SIG-M5 treated with dmso at 0.1 percent for 504 hours (cell line): ENCODE measurements at regions not wholly inside any gene's neighbourhood (a gene's known extent, or its start where the extent isn't known, plus 50 kb on each side); places are given as distances from the start of the nearest gene placed in this dataset.

Experiments
- DNase-seq: peaks from one replicate; lab custom pipeline; 2025; ENCODE audit not compliant: unreplicated experiment; lab: John Stamatoyannopoulos, UW

DNA sequence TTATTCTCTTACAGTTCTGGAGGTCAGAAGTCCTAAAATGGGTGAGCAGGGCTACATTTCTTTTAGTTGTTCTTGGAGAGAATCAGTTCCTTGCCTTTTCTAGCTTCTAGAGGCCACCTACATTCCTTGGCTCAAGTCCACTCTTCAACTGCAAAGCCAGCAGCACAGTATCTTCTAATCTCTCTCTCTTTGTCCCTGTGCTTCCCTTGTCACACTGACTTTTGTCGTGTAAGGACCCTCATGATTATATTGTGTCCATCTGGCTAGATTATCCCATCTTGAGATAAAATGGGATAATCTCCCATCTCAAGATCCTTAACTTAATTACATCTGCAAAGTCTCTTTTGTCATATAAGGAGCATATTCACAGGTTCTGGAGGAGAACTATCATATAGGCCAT lies 359.0 kb downstream of the ADRA2A start:
- DNase-seq, result no peak

DNA sequence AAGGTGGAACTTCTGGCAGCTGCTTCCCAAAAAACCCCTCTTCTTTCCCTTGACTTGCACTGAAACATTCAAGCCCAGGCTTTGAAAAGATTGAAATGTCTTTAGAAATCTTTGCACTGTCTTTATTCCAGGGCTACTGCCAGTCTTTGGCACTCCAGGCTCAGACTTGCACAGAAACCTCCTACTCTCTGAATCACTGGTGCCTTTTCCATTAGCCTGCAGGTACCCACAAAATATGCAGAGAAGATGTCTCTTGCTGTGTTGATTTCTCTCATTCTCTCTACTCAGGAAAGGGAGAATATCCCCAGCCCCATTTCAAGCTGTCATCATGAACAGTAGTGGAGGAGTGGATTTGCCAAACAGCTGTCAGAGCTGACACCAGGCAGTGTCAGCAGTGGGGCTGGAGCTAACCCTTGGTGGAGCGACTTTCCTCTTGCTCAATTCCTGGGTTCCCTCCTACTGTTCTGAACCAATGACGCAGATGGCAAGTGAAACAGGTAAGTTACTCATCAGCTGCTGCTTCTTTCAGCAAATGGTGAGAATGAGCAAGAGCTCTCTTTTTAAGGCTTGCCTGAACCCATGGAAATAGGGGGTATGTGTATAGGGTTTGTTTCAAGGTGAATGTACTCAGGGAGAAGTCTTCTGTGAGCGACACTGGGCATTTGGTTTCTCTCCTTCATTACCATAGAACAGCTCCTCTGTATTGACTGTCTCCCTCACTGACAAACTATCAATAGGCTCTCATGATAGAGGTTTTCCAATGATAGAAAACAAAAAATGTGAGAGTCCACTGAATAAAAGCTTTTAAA lies 362.4 kb downstream of the ADRA2A start:
- no peak for DNase-seq

DNA sequence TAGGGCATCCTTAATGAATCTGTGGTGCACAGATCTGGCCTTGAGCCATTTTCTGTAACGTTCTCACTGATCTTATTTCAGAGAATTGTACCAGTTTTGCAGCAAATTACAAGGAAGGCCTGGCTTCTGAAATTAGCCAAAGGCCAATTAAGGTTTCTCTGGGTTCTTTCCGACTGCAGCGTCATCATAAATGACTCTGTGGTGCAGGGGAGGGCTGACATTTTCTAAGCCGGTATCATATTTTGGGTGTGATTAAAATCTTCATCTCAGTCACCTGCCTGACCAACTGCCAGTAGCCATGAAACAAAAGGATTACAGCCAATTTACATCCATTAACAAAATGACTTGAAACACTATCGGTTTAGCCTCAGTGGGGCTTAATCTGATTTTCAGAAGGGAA lies 363.7 kb downstream of the ADRA2A start:
- no peak for DNase-seq

DNA sequence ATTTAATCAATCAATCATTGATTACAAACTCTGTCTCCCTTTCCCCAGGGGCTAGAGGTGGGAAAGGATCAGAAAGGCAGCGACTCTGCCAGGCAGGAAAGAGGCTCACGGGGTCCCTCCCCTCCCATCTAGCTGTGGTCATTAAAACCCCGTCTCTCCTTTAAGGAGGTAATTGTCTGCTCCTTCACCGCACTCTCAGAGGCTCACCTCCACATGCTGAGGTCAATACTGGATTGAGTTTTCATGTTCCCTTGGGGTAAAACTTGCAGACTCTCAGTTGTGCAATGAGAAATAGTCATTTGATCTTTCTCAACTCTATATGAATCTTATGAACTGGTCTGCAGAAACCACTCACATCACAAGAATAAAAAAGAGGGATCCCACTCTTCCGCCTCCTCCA lies 368.8 kb downstream of the ADRA2A start:
- DNase-seq, result no peak

- DNase-seq, result no peak
These were observed 370.1 kb downstream of the ADRA2A start for GRCh38 chr10:111446966-111447365.

GRCh38 chr10:111452153-111452552 lies 375.3 kb downstream of the ADRA2A start:
- DNase-seq, result no peak

- DNase-seq, result no peak
These were observed 379.1 kb downstream of the ADRA2A start for GRCh38 chr10:111455776-111456426.

DNA sequence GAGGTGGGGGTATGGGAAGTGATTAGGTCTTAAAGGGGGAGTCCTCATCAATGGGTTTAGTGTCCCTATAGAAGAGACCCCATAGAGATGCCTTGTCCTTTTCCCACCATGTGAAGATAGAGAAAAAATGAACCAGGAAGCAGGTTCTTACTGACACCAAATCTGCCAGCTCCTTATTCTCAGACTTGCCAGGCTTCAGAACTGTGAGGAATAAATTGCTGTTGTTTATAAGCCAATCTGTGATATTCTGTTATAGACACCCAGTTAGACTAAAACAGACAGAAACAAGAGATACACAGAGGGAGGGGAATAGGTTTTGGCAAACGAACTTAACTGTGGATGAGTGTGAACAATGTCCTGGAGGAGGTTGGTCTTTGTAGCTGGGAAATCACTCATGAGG lies 381.4 kb downstream of the ADRA2A start:
- no peak for DNase-seq

DNA sequence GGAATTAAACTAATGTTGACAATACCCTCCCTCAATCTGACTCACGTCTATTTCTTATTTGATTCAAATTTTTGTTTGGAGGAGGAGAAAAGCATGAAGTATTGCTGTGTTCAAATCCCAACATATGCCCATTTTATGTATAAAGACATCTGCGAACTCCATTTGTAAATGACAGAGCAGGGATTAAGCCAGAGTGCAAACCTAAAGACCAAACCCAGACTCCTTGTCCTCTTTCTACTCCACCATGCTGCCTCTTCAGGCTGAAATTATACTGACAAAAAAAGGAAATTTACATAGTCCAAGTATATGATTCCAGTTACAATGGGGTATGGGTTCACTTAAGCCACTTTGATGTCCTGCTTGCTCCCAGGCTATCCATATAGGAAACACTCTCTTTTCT lies 383.1 kb downstream of the ADRA2A start:
- DNase-seq, result no peak

DNA sequence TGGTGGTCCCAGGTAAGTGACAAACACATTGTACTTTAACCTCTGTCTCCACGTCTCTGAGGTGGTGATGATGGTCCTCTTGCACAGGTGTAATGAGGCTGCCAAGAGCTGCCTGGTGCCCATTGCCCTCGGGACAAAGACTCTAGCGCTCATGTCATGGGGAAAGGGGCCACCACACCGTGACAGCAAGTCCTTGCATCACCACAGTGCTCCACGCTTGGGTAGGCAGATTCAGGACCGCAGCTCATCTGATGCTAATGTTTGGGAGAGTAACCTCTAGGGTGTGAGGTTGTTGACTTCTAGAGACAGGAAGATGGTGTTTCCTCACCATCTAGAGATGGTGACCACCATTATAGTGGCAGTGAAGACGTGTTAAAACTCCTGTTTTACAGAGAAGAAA lies 395.6 kb downstream of the ADRA2A start:
- DNase-seq, result no peak

- no peak for DNase-seq
These were observed 396.5 kb downstream of the ADRA2A start for GRCh38 chr10:111473361-111473760.

GRCh38 chr10:111474786-111475185 lies 398.0 kb downstream of the ADRA2A start:
- DNase-seq, result no peak

DNA sequence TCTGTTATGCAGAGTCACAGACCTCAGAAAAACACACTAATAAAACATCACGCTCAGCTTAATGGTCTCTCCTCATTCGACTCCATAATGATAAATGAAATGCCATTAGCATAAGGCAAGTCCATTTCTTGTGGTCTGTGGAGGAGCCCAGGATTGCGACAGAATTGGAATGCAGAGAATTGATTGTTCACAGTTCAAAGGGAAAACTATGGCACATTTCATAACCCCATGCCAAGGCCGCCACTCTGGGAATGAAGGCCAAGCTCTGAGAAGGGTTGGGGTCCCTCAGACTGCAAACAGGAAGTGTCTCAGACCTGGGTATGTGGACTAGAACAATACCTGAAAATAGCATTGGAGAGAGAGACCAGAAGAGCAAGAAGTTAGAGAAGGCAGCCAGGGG lies 398.9 kb downstream of the ADRA2A start:
- no peak for DNase-seq

- no peak for DNase-seq
These were observed 401.8 kb downstream of the ADRA2A start for GRCh38 chr10:111478651-111479050.

DNA sequence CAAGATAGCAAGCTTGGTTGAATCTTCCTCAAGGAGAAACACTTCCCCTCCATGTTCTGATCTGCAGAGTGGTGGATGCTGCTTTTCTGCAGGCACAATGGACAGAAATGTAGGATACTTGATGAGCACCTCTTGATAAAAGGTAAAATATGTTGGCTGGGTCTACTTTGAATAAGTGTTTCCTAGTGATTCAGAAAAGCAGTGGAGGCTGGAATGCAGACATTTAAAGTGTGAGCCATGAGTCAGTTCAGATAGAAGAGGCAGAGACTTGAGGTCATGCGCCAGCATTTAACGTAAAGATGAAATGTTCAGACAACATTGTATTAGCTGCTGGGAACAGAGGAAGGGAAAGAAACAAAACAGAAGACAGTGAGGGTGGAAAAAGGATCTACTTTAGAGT lies 403.1 kb downstream of the ADRA2A start:
- DNase-seq, result no peak

DNA sequence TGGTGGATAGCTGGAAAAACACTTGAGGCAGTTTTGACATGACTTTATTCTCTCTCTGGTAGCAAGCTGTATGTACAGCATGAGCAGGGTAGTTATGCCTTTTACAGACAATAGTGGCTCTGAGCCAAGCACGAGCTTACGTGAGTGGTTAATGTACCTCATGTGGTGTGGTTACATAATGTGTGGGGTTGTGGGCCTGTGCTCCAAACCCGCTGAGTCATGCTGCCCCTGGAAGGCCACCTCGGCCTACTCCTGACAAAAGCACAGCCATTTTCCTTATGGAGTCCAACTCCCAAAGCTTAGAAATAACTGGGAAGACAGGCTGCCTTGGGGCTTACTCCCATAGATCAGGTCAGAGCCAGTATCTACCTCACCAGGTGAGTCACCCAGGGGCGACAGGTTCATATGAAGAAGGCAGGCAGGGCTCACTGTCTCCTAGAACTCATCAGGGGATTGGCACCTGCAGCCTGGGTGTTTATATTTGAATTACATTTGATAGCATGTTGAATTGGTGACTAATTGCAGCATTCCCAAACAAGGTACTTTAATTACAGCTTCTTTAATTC lies 404.5 kb downstream of the ADRA2A start:
- no peak for DNase-seq

GRCh38 chr10:111481866-111482265 lies 405.0 kb downstream of the ADRA2A start:
- no peak for DNase-seq

DNA sequence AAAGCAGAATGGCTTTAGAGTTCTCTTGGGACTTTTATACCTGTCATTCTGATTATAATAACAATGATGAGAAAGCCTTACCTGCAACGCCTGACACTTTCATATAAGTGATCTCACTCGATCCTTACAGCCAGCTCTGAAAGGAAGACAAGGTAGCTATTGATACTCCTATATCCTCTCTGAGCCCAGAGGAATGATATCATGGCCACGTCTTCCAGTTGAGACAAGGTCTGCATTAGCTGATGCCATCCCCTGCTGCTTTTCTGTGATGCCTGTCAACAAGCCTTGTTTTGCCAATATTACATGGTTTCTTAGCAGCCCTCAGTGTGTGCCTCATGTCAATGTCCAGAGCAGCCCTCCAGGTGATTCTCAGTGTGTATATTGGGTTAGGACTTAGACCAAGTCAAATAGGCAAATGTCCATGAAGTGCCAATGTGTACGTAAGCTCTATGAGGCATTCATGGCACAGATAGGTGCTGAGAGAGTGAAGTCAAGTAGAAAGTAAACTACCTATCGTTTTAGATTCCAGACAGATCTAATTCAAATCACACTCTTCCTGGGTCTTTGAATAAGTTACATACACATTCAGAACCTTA lies 405.9 kb downstream of the ADRA2A start:
- no peak for DNase-seq

DNA sequence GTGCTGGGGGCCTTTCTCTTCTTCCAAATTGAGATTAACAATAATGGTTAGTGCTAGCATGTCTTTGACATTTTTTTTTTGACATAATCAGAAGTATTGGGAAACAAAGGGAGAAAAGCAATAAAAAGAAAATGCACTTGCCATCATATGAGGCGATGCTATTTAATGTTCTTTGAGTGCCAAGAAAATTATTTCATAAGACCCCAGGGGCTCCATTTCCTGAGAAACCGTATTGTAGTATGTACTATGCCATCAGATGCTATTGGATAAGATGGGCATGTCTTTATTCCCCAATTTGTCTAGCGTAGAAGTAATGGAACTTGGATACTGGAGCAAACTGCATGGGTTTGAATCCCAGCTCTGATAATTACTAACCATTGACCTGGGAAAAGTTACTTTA lies 408.9 kb downstream of the ADRA2A start:
- DNase-seq, result no peak

GRCh38 chr10:111486346-111486745 lies 409.5 kb downstream of the ADRA2A start:
- no peak for DNase-seq

- DNase-seq, result no peak
These were observed 411.8 kb downstream of the ADRA2A start for GRCh38 chr10:111488668-111489067.

- DNase-seq, result no peak
These were observed 414.3 kb downstream of the ADRA2A start for GRCh38 chr10:111491154-111491553.
